Superior temporal gyrus (tissue), 1 donor: ENCODE measurements at regions not wholly inside any gene's neighbourhood (a gene's known extent, or its start where the extent isn't known, plus 50 kb on each side); places are given as distances from the start of the nearest gene placed in this dataset.

Source experiments
- DNase-seq: peaks from one replicate; pipeline ENCODE4 v3.0.0-alpha.2; 2016; ENCODE audit errors: extremely low spot score

- no peak for DNase-seq
Measured at GRCh38 chr2:21501376-21502027, 377.7 kb downstream of the TDRD15 start.

GRCh38 chr2:21515903-21516302 lies 392.1 kb downstream of the TDRD15 start:
- no peak for DNase-seq

- no peak for DNase-seq
Measured at GRCh38 chr2:21519412-21519811, 395.6 kb downstream of the TDRD15 start.

GRCh38 chr2:21519821-21520220 lies 396.1 kb downstream of the TDRD15 start:
- DNase-seq, result no peak

GRCh38 chr2:21535826-21536225 lies 412.1 kb downstream of the TDRD15 start:
- DNase-seq, result no peak

GRCh38 chr2:21539685-21540084 lies 415.9 kb downstream of the TDRD15 start:
- DNase-seq, result no peak

GRCh38 chr2:21543630-21544029 lies 419.9 kb downstream of the TDRD15 start:
- no peak for DNase-seq

- no peak for DNase-seq
Measured at GRCh38 chr2:21544392-21544791, 420.6 kb downstream of the TDRD15 start.

GRCh38 chr2:21552981-21553380 lies 429.2 kb downstream of the TDRD15 start:
- no peak for DNase-seq

GRCh38 chr2:21559351-21559750 lies 435.6 kb downstream of the TDRD15 start:
- no peak for DNase-seq

GRCh38 chr2:21561965-21562364 lies 438.2 kb downstream of the TDRD15 start:
- DNase-seq, result no peak

GRCh38 chr2:21567395-21567794 lies 443.6 kb downstream of the TDRD15 start:
- DNase-seq, result no peak

GRCh38 chr2:21571686-21572085 lies 447.9 kb downstream of the TDRD15 start:
- no peak for DNase-seq

GRCh38 chr2:21580391-21580790 lies 456.6 kb downstream of the TDRD15 start:
- DNase-seq, result no peak

- no peak for DNase-seq
Measured at GRCh38 chr2:21585881-21586280, 462.1 kb downstream of the TDRD15 start.

- no peak for DNase-seq
Measured at GRCh38 chr2:21590026-21590690, 466.4 kb downstream of the TDRD15 start.

- DNase-seq, result no peak
Measured at GRCh38 chr2:21591926-21592325, 468.2 kb downstream of the TDRD15 start.

GRCh38 chr2:21599417-21599816 lies 475.6 kb downstream of the TDRD15 start:
- no peak for DNase-seq

- no peak for DNase-seq
Measured at GRCh38 chr2:21602789-21603188, 479.0 kb downstream of the TDRD15 start.

- DNase-seq, result no peak
Measured at GRCh38 chr2:21607572-21607971, 483.8 kb downstream of the TDRD15 start.

- no peak for DNase-seq
Measured at GRCh38 chr2:21610304-21610703, 486.5 kb downstream of the TDRD15 start.

- DNase-seq, result no peak
Measured at GRCh38 chr2:21617885-21618434, 494.2 kb downstream of the TDRD15 start.

GRCh38 chr2:21620771-21621170 lies 497.0 kb downstream of the TDRD15 start:
- no peak for DNase-seq
